ENCODE measurements at regions not wholly inside any gene's neighbourhood (a gene's known extent, or its start where the extent isn't known, plus 50 kb on each side); places are given as distances from the start of the nearest gene placed in this dataset.
A peak's percentile ranks its signal among the peaks of the same experiment; 100 is the strongest.

DNA sequence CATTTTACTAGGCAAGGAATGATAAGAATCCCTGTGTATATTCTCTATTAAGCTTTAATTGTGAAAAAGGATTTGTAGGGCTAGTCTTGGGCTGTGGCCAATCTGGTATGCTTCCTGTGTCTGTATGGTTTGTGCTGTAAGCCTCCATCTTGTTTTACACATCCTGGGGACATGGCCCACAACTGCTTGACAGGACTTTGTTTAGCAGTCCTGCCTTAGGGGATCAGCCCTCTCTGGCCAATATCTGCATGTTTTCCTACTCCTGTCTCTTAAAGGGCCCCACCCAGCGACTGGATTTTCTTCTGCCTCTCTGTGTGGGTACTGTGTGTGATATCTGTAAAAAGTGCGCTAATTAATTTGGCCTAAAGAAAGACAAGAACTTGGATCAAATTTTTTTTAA, 813.2 kb downstream of the PLA2G4A start:
- no peak for DNase-seq
- Histone ChIP-seq H3K27me3 (ENCODE audit: control insufficient read depth in 3 of 3, insufficient read depth in 3 of 3, low read length in 2 of 3) (no peaks in the 10 kb centered on the region), H3K4me1 (ENCODE audit: control insufficient read depth in 5 of 5, insufficient read depth in 5 of 5, low read length in 5 of 5) (no peaks in the 10 kb centered on the region), H3K36me3 (ENCODE audit: control insufficient read depth in 4 of 4, insufficient read depth in 4 of 4, low read length in 4 of 4) (no peaks in the 10 kb centered on the region), H3K9ac (ENCODE audit: insufficient read depth in 1 of 2, low read length in 2 of 2) (no peak overlapping the region), H3K4me3 (no peak overlapping the region), H3K27ac (ENCODE audit: low read depth in 1 of 2, low read length in 1 of 2) (no peak overlapping the region), H3K9me3 (ENCODE audit: control insufficient read depth in 4 of 4, insufficient read depth in 3 of 4, low read length in 3 of 4) (no peaks in the 10 kb centered on the region)
- ATAC-seq (ENCODE audit: insufficient read depth, low FRiP score): no peak
- TF ChIP-seq, protein P1, sequence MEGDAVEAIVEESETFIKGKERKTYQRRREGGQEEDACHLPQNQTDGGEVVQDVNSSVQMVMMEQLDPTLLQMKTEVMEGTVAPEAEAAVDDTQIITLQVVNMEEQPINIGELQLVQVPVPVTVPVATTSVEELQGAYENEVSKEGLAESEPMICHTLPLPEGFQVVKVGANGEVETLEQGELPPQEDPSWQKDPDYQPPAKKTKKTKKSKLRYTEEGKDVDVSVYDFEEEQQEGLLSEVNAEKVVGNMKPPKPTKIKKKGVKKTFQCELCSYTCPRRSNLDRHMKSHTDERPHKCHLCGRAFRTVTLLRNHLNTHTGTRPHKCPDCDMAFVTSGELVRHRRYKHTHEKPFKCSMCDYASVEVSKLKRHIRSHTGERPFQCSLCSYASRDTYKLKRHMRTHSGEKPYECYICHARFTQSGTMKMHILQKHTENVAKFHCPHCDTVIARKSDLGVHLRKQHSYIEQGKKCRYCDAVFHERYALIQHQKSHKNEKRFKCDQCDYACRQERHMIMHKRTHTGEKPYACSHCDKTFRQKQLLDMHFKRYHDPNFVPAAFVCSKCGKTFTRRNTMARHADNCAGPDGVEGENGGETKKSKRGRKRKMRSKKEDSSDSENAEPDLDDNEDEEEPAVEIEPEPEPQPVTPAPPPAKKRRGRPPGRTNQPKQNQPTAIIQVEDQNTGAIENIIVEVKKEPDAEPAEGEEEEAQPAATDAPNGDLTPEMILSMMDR (IDR thresholded peaks at IDR 0.05; ENCODE audit: control extremely low read depth, extremely low read depth): no peak
- 85 to 91% methylated on average over 2 of the region's 2 CpGs for WGBS, 2 donors

DNA sequence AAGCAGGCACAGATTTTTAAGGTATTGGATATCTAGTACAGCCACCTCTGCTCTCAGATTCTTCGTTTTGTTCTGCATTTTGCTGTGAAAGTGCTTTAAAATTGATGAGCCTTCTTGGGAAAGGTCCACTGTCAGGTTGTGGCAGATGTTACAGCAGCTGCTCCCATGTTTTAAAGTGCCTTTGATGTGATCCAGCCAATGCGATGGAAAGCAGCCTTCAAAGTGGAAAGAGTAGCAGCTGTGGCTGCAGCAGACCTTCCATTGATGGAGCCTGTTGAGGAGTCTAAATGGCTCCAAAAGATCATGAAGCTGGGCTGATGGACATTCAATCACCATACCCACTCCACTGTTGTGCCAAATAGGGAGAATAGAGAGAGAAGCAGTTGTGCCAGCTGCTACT, 816.9 kb downstream of the PLA2G4A start:
- peaks cover 0 to 3% (median 0%) of the 10 kb centered on the region in 5 donors for H3K4me1 ChIP-seq (ENCODE audit: control insufficient read depth in 5 of 5, insufficient read depth in 5 of 5, low read length in 5 of 5)
- H3K36me3 ChIP-seq (ENCODE audit: control insufficient read depth in 4 of 4, insufficient read depth in 4 of 4, low read length in 4 of 4): no peaks in the 10 kb centered on the region
- WGBS, 2 donors: 59 to 79% methylated on average over 2 of the region's 2 CpGs
- H3K4me3 ChIP-seq: no peak overlapping the region
- TF ChIP-seq, protein P1 (IDR thresholded peaks at IDR 0.05; ENCODE audit: control extremely low read depth, extremely low read depth): no peak
- ATAC-seq (ENCODE audit: insufficient read depth, low FRiP score) (no peak), DNase-seq (peak in 1 of 3 donors; percentile 8)
- H3K9me3 ChIP-seq (ENCODE audit: control insufficient read depth in 4 of 4, insufficient read depth in 3 of 4, low read length in 3 of 4): no peaks in the 10 kb centered on the region
- no peak overlapping the region for H3K9ac ChIP-seq (ENCODE audit: insufficient read depth in 1 of 2, low read length in 2 of 2)
- no peak overlapping the region for H3K27ac ChIP-seq (ENCODE audit: low read depth in 1 of 2, low read length in 1 of 2)
- H3K27me3 ChIP-seq (ENCODE audit: control insufficient read depth in 3 of 3, insufficient read depth in 3 of 3, low read length in 2 of 3): no peaks in the 10 kb centered on the region

DNA sequence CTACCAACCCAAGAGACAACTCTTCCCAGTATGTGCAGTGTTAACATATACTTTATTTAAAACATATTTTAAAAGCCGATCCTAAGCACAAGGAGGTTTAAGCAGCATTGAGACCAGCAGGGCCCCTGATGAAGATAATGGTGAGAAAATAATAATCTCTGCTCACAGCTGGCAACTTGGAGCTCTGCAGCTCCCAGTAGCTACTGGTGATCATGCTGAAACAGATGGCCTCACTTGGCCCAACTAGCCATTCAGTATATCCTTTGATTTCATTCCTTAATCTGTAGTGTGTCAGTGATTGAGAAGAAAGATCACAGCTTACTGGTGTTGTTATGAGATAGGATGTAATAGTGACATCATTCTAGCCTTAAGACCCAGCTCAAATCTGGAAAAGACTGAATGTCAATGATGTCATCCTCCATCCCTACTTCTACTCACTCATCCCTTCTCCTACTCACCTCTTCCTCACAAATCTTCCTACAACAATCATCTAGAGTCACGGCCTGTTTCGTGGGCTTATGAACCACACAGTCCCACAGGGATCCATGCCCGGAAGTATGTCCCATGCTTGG, 817.9 kb downstream of the PLA2G4A start:
- TF ChIP-seq, protein P1 (IDR thresholded peaks at IDR 0.05; ENCODE audit: control extremely low read depth, extremely low read depth): no peak
- H3K36me3 ChIP-seq (ENCODE audit: control insufficient read depth in 4 of 4, insufficient read depth in 4 of 4, low read length in 4 of 4): no peaks in the 10 kb centered on the region
- ATAC-seq (ENCODE audit: insufficient read depth, low FRiP score) (no peak), DNase-seq (no peak)
- H3K9ac ChIP-seq (ENCODE audit: insufficient read depth in 1 of 2, low read length in 2 of 2): no peak overlapping the region
- H3K4me3 ChIP-seq: no peak overlapping the region
- H3K27me3 ChIP-seq (ENCODE audit: control insufficient read depth in 3 of 3, insufficient read depth in 3 of 3, low read length in 2 of 3): no peaks in the 10 kb centered on the region
- 91 to 93% methylated on average over 4 of the region's 4 CpGs for WGBS, 2 donors
- H3K9me3 ChIP-seq (ENCODE audit: control insufficient read depth in 4 of 4, insufficient read depth in 3 of 4, low read length in 3 of 4): no peaks in the 10 kb centered on the region
- H3K4me1 ChIP-seq (ENCODE audit: control insufficient read depth in 5 of 5, insufficient read depth in 5 of 5, low read length in 5 of 5): peaks cover 0 to 3% (median 0%) of the 10 kb centered on the region in 5 donors
- no peak overlapping the region for H3K27ac ChIP-seq (ENCODE audit: low read depth in 1 of 2, low read length in 1 of 2)

DNA sequence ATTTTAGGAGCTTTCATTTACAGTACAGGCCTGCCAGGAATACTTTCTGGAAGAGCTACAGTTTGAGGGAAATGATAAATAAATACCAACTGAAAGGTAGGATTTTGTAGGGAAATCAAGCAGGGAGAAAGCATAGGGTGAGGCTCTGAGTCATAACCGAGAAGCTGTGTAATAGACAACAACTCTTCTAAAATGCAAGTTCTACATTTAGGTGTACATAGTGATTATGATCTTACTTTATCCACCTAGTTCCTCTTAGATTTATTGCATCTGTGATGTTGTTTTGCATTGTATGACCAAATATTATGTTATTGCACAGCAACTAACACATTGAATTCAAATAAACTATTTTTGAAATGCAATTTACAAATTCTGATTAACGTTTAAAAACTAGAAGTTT, 819.3 kb downstream of the PLA2G4A start:
- DNase-seq (no peak), ATAC-seq (ENCODE audit: insufficient read depth, low FRiP score) (no peak)
- Histone ChIP-seq H3K9ac (ENCODE audit: insufficient read depth in 1 of 2, low read length in 2 of 2) (no peak overlapping the region), H3K36me3 (ENCODE audit: control insufficient read depth in 4 of 4, insufficient read depth in 4 of 4, low read length in 4 of 4) (no peaks in the 10 kb centered on the region), H3K27me3 (ENCODE audit: control insufficient read depth in 3 of 3, insufficient read depth in 3 of 3, low read length in 2 of 3) (no peaks in the 10 kb centered on the region), H3K4me1 (ENCODE audit: control insufficient read depth in 5 of 5, insufficient read depth in 5 of 5, low read length in 5 of 5) (peaks cover 0 to 3% (median 0%) of the 10 kb centered on the region in 5 donors), H3K9me3 (ENCODE audit: control insufficient read depth in 4 of 4, insufficient read depth in 3 of 4, low read length in 3 of 4) (no peaks in the 10 kb centered on the region), H3K4me3 (no peak overlapping the region), H3K27ac (ENCODE audit: low read depth in 1 of 2, low read length in 1 of 2) (no peak overlapping the region)
- WGBS, 2 donors: 76 to 83% methylated on average over 2 of the region's 2 CpGs
- TF ChIP-seq, protein P1 (IDR thresholded peaks at IDR 0.05; ENCODE audit: control extremely low read depth, extremely low read depth): no peak
